Karpas-422 (cell line): ENCODE measurements at regions not wholly inside any gene's neighbourhood (a gene's known extent, or its start where the extent isn't known, plus 50 kb on each side); places are given as distances from the start of the nearest gene placed in this dataset.

Experiments used
- DNase-seq: peaks from one replicate; pipeline ENCODE4 v3.0.0-alpha.2; 2015
- H2AFZ ChIP-seq: fragments of 200-600 bp; sonication (generic); 2 replicates; pipeline ENCODE4 v1.6.1; 2014; ENCODE audit warnings: antibody characterized with exemption, low read length, mixed read lengths
- H3K27ac ChIP-seq: fragments of 200-600 bp; sonication (generic); 2 replicates; pipeline ENCODE4 v1.5.1; 2014; ENCODE audit warnings: mild to moderate bottlenecking, low read length, moderate library complexity
- H3K27me3 ChIP-seq: fragments of 200-600 bp; sonication (generic); 2 replicates; pipeline ENCODE4 v1.6.1; 2014; ENCODE audit warnings: low read length, mixed read lengths
- H3K36me3 ChIP-seq: fragments of 200-600 bp; sonication (generic); 2 replicates; pipeline ENCODE4 v1.6.1; 2014; ENCODE audit warnings: low read length, mixed read lengths; ENCODE audit not compliant: insufficient read depth
- H3K4me1 ChIP-seq: fragments of 200-600 bp; sonication (generic); 2 replicates; pipeline ENCODE4 v1.6.1; 2014; ENCODE audit warnings: mild to moderate bottlenecking, low read length, mixed read lengths
- H3K4me2 ChIP-seq: fragments of 200-600 bp; sonication (generic); 2 replicates; pipeline ENCODE4 v1.6.1; 2014; ENCODE audit warnings: low read length, low read depth, mild to moderate bottlenecking; ENCODE audit not compliant: poor library complexity, severe bottlenecking
- H3K4me3 ChIP-seq: fragments of 200-600 bp; sonication (generic); 2 replicates; pipeline ENCODE4 v1.5.1; 2014; ENCODE audit warnings: mild to moderate bottlenecking, antibody characterized with exemption, low read length, mixed read lengths
- H3K79me2 ChIP-seq: fragments of 200-600 bp; sonication (generic); 2 replicates; pipeline ENCODE4 v1.6.1; 2014; ENCODE audit warnings: mild to moderate bottlenecking, low read length, mixed read lengths
- H3K9ac ChIP-seq: fragments of 200-600 bp; sonication (generic); 2 replicates; pipeline ENCODE4 v1.6.0; 2014; ENCODE audit warnings: low read length
- H3K9me2 ChIP-seq: fragments of 200-600 bp; sonication (generic), shearing (Covaris generic); replicated peaks from 2 replicates; pipeline ENCODE4 v1.6.0; 2014; ENCODE audit warnings: mild to moderate bottlenecking, low read length, moderate library complexity; ENCODE audit not compliant: insufficient read depth
- H3K9me3 ChIP-seq: fragments of 300-700, 200-600 bp; sonication (generic); 2 replicates; pipeline ENCODE4 v1.6.1; 2014; ENCODE audit warnings: low read length, mixed read lengths
- H4K20me1 ChIP-seq: fragments of 200-600 bp; sonication (generic); 2 replicates; pipeline ENCODE4 v1.6.1; 2014; ENCODE audit warnings: mild to moderate bottlenecking, antibody characterized with exemption, low read length, low read depth; ENCODE audit not compliant: insufficient read depth

DNA sequence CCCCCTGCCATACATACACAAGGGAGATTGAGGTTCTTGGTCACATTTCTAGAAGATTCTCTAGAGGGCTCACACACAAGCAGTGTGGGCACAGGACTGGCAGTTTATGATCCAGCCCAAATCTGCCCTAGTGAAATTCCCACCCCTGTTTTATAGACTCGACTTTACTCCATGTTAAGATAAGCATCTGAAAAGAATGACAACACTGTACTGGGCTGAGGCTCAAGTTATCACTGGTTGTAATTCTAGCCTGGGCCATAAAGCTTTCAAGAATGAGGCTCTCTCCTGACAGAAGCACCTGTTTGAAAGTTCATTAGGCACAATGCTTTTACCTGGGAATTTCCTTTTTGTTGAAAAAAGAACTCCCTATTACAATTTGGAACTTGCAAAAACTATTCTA lies 195.6 kb upstream of the GLI3 start:
- Histone ChIP-seq H3K9me2 (no peaks in the 10 kb centered on the region), H3K4me3 (no peak overlapping the region), H3K27me3 (no peaks in the 10 kb centered on the region), H3K9me3 (no peaks in the 10 kb centered on the region), H3K36me3 (no peaks in the 10 kb centered on the region), H3K27ac (no peak overlapping the region), H3K4me1 (no peaks in the 10 kb centered on the region), H4K20me1 (no peaks in the 10 kb centered on the region), H3K79me2 (no peaks in the 10 kb centered on the region), H2AFZ (no peak overlapping the region), H3K4me2 (no peak overlapping the region), H3K9ac (no peak overlapping the region)
- no peak for DNase-seq

GRCh38 chr7:42431873-42432272 lies 194.9 kb upstream of the GLI3 start:
- DNase-seq: no peak
- Histone ChIP-seq H3K9ac (no peak overlapping the region), H2AFZ (no peak overlapping the region), H3K27ac (no peak overlapping the region), H3K4me1 (no peaks in the 10 kb centered on the region), H4K20me1 (no peaks in the 10 kb centered on the region), H3K4me2 (no peak overlapping the region), H3K4me3 (no peak overlapping the region), H3K36me3 (no peaks in the 10 kb centered on the region), H3K79me2 (no peaks in the 10 kb centered on the region), H3K9me3 (no peaks in the 10 kb centered on the region), H3K27me3 (no peaks in the 10 kb centered on the region), H3K9me2 (no peaks in the 10 kb centered on the region)

- Histone ChIP-seq H3K4me3 (no peak overlapping the region), H3K4me1 (no peaks in the 10 kb centered on the region), H3K4me2 (no peak overlapping the region), H3K9ac (no peak overlapping the region), H3K27me3 (no peaks in the 10 kb centered on the region), H4K20me1 (no peaks in the 10 kb centered on the region), H3K36me3 (no peaks in the 10 kb centered on the region), H3K9me3 (no peaks in the 10 kb centered on the region), H3K9me2 (no peaks in the 10 kb centered on the region), H3K27ac (no peak overlapping the region), H3K79me2 (no peaks in the 10 kb centered on the region), H2AFZ (no peak overlapping the region)
- no peak for DNase-seq
Observed at GRCh38 chr7:42429339-42429738, 192.3 kb upstream of the GLI3 start.

GRCh38 chr7:42426163-42426562 lies 189.2 kb upstream of the GLI3 start:
- no peaks in the 10 kb centered on the region for H3K36me3 ChIP-seq
- H3K27me3 ChIP-seq: no peaks in the 10 kb centered on the region
- no peak for DNase-seq
- H3K27ac ChIP-seq: no peak overlapping the region
- H3K9ac ChIP-seq: no peak overlapping the region
- no peak overlapping the region for H2AFZ ChIP-seq
- H3K9me2 ChIP-seq: no peaks in the 10 kb centered on the region
- no peak overlapping the region for H3K4me2 ChIP-seq
- H3K79me2 ChIP-seq: no peaks in the 10 kb centered on the region
- no peak overlapping the region for H3K4me3 ChIP-seq
- no peaks in the 10 kb centered on the region for H3K4me1 ChIP-seq
- no peaks in the 10 kb centered on the region for H3K9me3 ChIP-seq
- no peaks in the 10 kb centered on the region for H4K20me1 ChIP-seq

DNA sequence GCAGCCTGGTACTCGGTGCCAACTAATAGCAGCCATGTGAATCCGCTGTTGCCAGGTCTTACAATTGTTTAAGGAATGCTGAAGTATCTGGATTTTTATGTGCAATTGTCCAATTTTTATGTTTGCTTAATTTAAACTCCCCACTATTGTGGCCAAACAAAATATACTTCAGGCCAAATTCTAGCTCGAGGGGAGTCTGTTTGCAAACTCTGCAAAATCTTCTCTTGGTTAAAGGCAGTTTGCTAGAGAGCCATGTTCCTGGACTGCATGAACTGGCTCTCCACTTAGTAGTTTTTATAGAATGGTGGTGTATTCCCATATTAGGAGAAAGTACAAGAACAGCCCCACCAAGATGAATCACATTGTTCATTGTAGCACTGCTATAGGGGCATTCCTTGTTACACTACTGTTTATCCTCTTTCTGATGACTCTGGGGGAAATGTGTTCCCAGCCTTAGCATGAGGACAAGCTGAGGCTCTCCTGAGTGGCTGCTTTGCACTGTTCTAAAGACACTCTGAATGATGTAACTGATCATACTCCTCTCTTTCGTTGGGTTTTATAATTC lies 178.0 kb upstream of the GLI3 start:
- Histone ChIP-seq H3K9me2 (no peaks in the 10 kb centered on the region), H4K20me1 (no peaks in the 10 kb centered on the region), H2AFZ (no peak overlapping the region), H3K4me2 (no peak overlapping the region), H3K4me3 (no peak overlapping the region), H3K9me3 (no peaks in the 10 kb centered on the region), H3K27me3 (no peaks in the 10 kb centered on the region), H3K27ac (no peak overlapping the region), H3K4me1 (no peaks in the 10 kb centered on the region), H3K36me3 (no peaks in the 10 kb centered on the region), H3K79me2 (no peaks in the 10 kb centered on the region), H3K9ac (no peak overlapping the region)
- DNase-seq: no peak

DNA sequence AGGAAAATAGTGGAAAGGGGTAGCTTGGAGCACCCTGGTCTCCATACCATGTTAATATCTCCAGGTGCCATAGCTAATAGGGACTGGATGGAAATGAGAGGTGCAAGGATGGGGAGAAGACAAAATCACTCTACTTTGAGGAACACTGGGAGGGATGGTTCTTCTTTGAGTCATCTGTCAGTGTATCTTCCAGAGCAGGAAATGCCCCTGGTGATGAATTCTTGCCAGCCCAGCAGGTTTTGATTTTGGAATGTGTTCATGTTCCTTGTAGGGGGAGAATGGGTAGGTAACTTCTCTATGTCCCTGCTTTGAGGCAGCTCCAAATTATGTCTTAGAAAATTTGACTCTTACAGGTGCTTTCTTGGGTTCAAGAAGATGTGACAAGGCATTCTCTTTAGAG lies 177.0 kb upstream of the GLI3 start:
- no peaks in the 10 kb centered on the region for H4K20me1 ChIP-seq
- no peak overlapping the region for H3K4me2 ChIP-seq
- no peak overlapping the region for H2AFZ ChIP-seq
- no peaks in the 10 kb centered on the region for H3K79me2 ChIP-seq
- no peaks in the 10 kb centered on the region for H3K9me2 ChIP-seq
- DNase-seq: no peak
- H3K4me1 ChIP-seq: no peaks in the 10 kb centered on the region
- H3K27me3 ChIP-seq: no peaks in the 10 kb centered on the region
- H3K9me3 ChIP-seq: no peaks in the 10 kb centered on the region
- no peak overlapping the region for H3K9ac ChIP-seq
- no peaks in the 10 kb centered on the region for H3K36me3 ChIP-seq
- no peak overlapping the region for H3K27ac ChIP-seq
- H3K4me3 ChIP-seq: no peak overlapping the region

- Histone ChIP-seq H3K27ac (no peak overlapping the region), H3K4me1 (no peaks in the 10 kb centered on the region)
Observed at GRCh38 chr7:42409296-42409695, 172.3 kb upstream of the GLI3 start.

GRCh38 chr7:42407833-42408232 lies 170.8 kb upstream of the GLI3 start:
- no peaks in the 10 kb centered on the region for H3K36me3 ChIP-seq
- no peak overlapping the region for H3K9ac ChIP-seq
- no peak overlapping the region for H3K4me2 ChIP-seq
- H3K9me2 ChIP-seq: no peaks in the 10 kb centered on the region
- H3K27ac ChIP-seq: no peak overlapping the region
- no peaks in the 10 kb centered on the region for H4K20me1 ChIP-seq
- DNase-seq: no peak
- no peaks in the 10 kb centered on the region for H3K4me1 ChIP-seq
- H3K4me3 ChIP-seq: no peak overlapping the region
- no peaks in the 10 kb centered on the region for H3K27me3 ChIP-seq
- no peak overlapping the region for H2AFZ ChIP-seq
- no peaks in the 10 kb centered on the region for H3K79me2 ChIP-seq
- H3K9me3 ChIP-seq: no peaks in the 10 kb centered on the region

More at GRCh38 chr7:42409296-42409695, 172.3 kb upstream of the GLI3 start:
- Histone ChIP-seq H2AFZ (no peak overlapping the region), H4K20me1 (no peaks in the 10 kb centered on the region), H3K79me2 (no peaks in the 10 kb centered on the region), H3K9ac (no peak overlapping the region), H3K9me2 (no peaks in the 10 kb centered on the region), H3K4me2 (no peak overlapping the region), H3K36me3 (no peaks in the 10 kb centered on the region), H3K9me3 (no peaks in the 10 kb centered on the region), H3K27me3 (no peaks in the 10 kb centered on the region), H3K4me3 (no peak overlapping the region)
- no peak for DNase-seq
